OCI-LY3 (cell line): ENCODE measurements at regions not wholly inside any gene's neighbourhood (a gene's known extent, or its start where the extent isn't known, plus 50 kb on each side); places are given as distances from the start of the nearest gene placed in this dataset.

Experiments used
- H2AFZ ChIP-seq: fragments of 200-600, 300-600 bp; shearing (Covaris generic); 2 replicates; pipeline ENCODE4 v1.6.0; 2014; ENCODE audit warnings: antibody characterized with exemption, low read depth, low read length
- H3K27ac ChIP-seq: fragments of 200-600, 300-600 bp; sonication (generic); 2 replicates; pipeline ENCODE4 v1.5.1; 2014; ENCODE audit warnings: mild to moderate bottlenecking, low read length, moderate library complexity, mixed read lengths
- H3K27me3 ChIP-seq: fragments of 200-600, 300-600 bp; sonication (generic); 2 replicates; pipeline ENCODE4 v1.6.1; 2014; ENCODE audit warnings: low read depth, low read length, mixed read lengths
- H3K36me3 ChIP-seq: fragments of 200-600, 300-600 bp; sonication (generic); replicated peaks from 2 replicates; pipeline ENCODE3; 2014; ENCODE audit warnings: low read depth, low read length, mixed read lengths
- H3K4me1 ChIP-seq: fragments of 300-600, 200-600 bp; sonication (generic); 2 replicates; pipeline ENCODE4 v1.6.1; 2014; ENCODE audit warnings: low read length, mixed read lengths
- H3K4me2 ChIP-seq: fragments of 200-600, 300-600 bp; sonication (generic); 2 replicates; pipeline ENCODE4 v1.6.1; 2014; ENCODE audit warnings: low read length, mixed read lengths
- H3K4me3 ChIP-seq: fragments of 300-600, 200-600 bp; sonication (generic); 2 replicates; pipeline ENCODE4 v1.5.1; 2014; ENCODE audit warnings: antibody characterized with exemption, mild to moderate bottlenecking, low read length, moderate library complexity
- H3K79me2 ChIP-seq: fragments of 300-600, 200-600 bp; shearing (Covaris generic); 2 replicates; pipeline ENCODE4 v1.6.1; 2014; ENCODE audit warnings: mild to moderate bottlenecking, low read length, mixed read lengths
- H3K9ac ChIP-seq: fragments of 300-600, 200-600 bp; shearing (Covaris generic); 2 replicates; pipeline ENCODE4 v1.6.0; 2014; ENCODE audit warnings: mild to moderate bottlenecking, low read length, moderate library complexity
- H3K9me3 ChIP-seq: fragments of 200-600, 300-600 bp; shearing (Covaris generic); 2 replicates; pipeline ENCODE4 v1.6.1; 2014; ENCODE audit warnings: low read length, mixed read lengths; ENCODE audit not compliant: insufficient read depth
- H4K20me1 ChIP-seq: fragments of 200-600, 300-600 bp; sonication (generic); 2 replicates; pipeline ENCODE4 v1.6.1; 2016; ENCODE audit warnings: low read length, mixed read lengths; ENCODE audit not compliant: insufficient read depth
- EZH2phosphoT487 ChIP-seq: fragments of 200-600 bp; shearing (Covaris generic); IDR thresholded peaks from 2 replicates; pipeline ENCODE4 v1.6.1; 2018; ENCODE audit warnings: antibody characterized with exemption, mixed run types, low read depth
- TF ChIP-seq, protein P1 (sequence below): fragments of 200-600, 300-600 bp; sonication (generic); IDR thresholded peaks from 2 replicates; pipeline ENCODE4 v1.5.1; 2014; ENCODE audit warnings: antibody characterized with exemption, low read length, low read depth

DNA sequence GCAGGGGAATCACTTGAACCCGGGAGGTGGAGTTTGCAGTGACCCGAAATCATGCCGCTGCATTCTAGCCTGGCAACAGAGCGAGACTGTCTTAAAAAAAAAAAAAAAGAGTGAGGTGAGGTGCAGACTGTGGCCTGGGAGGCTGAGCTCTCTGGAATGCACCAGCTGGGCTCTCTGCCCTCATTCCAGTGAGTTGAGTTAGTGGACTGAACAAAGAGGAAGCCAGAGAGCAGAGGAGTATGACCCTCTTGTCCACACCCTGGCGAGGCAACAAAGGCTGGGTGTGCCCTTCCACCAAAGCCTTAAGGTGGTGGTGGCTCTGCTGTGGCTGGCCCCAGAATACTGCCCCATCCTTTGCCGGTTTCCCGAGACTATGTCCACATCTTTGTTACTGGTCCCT lies 71.3 kb upstream of the ACKR3 start:
- no peak overlapping the region for H3K9ac ChIP-seq
- TF ChIP-seq EZH2phosphoT487, result no peak
- TF ChIP-seq, protein P1, sequence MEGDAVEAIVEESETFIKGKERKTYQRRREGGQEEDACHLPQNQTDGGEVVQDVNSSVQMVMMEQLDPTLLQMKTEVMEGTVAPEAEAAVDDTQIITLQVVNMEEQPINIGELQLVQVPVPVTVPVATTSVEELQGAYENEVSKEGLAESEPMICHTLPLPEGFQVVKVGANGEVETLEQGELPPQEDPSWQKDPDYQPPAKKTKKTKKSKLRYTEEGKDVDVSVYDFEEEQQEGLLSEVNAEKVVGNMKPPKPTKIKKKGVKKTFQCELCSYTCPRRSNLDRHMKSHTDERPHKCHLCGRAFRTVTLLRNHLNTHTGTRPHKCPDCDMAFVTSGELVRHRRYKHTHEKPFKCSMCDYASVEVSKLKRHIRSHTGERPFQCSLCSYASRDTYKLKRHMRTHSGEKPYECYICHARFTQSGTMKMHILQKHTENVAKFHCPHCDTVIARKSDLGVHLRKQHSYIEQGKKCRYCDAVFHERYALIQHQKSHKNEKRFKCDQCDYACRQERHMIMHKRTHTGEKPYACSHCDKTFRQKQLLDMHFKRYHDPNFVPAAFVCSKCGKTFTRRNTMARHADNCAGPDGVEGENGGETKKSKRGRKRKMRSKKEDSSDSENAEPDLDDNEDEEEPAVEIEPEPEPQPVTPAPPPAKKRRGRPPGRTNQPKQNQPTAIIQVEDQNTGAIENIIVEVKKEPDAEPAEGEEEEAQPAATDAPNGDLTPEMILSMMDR, result no peak
- no peaks in the 10 kb centered on the region for H3K79me2 ChIP-seq
- H3K27me3 ChIP-seq, result no peaks in the 10 kb centered on the region
- H3K27ac ChIP-seq, result no peak overlapping the region
- H3K4me3 ChIP-seq, result no peak overlapping the region
- H3K36me3 ChIP-seq, result no peaks in the 10 kb centered on the region
- H3K9me3 ChIP-seq, result no peaks in the 10 kb centered on the region
- no peak overlapping the region for H2AFZ ChIP-seq
- no peaks in the 10 kb centered on the region for H4K20me1 ChIP-seq
- H3K4me2 ChIP-seq, result no peak overlapping the region
- no peaks in the 10 kb centered on the region for H3K4me1 ChIP-seq

GRCh38 chr2:236499691-236500578 lies 69.7 kb upstream of the ACKR3 start:
- Histone ChIP-seq H3K4me3 (no peak overlapping the region), H2AFZ (no peak overlapping the region), H3K9me3 (no peaks in the 10 kb centered on the region), H3K4me2 (no peak overlapping the region), H3K9ac (no peak overlapping the region), H3K4me1 (no peaks in the 10 kb centered on the region), H3K27me3 (no peaks in the 10 kb centered on the region), H3K79me2 (no peaks in the 10 kb centered on the region), H3K36me3 (no peaks in the 10 kb centered on the region), H4K20me1 (no peaks in the 10 kb centered on the region), H3K27ac (no peak overlapping the region)
- TF ChIP-seq, protein P1, result no peak
- TF ChIP-seq EZH2phosphoT487, result no peak

DNA sequence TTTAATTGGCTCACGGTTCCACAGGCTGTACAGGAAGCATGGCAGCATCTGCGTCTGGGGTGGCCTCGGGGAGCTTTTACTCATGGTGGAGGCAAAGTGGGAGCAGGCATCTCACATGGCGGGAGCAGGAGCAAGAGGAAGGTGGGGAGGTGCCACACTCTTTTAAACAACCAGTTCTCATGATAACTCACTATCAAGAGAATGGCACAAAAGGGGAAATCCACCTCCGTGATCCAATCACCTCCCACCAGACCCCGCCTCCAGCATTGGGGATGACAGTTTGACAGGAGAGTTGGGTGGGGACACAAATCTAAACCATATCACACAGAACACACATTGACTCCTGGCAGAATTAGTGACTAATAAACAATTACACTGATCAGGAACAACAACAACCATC lies 68.6 kb upstream of the ACKR3 start:
- H3K36me3 ChIP-seq, result no peaks in the 10 kb centered on the region
- no peak overlapping the region for H3K27ac ChIP-seq
- H3K27me3 ChIP-seq, result no peaks in the 10 kb centered on the region
- no peaks in the 10 kb centered on the region for H4K20me1 ChIP-seq
- H3K79me2 ChIP-seq, result no peaks in the 10 kb centered on the region
- no peak overlapping the region for H3K4me2 ChIP-seq
- H2AFZ ChIP-seq, result no peak overlapping the region
- no peak overlapping the region for H3K9ac ChIP-seq
- H3K4me1 ChIP-seq, result no peaks in the 10 kb centered on the region
- H3K9me3 ChIP-seq, result no peaks in the 10 kb centered on the region
- H3K4me3 ChIP-seq, result no peak overlapping the region
- TF ChIP-seq, protein P1, result no peak
- TF ChIP-seq EZH2phosphoT487, result no peak

- Histone ChIP-seq H3K36me3 (no peaks in the 10 kb centered on the region), H3K9me3 (no peaks in the 10 kb centered on the region), H3K27ac (no peak overlapping the region), H4K20me1 (no peaks in the 10 kb centered on the region), H3K4me3 (no peak overlapping the region), H3K4me1 (no peaks in the 10 kb centered on the region), H3K4me2 (no peak overlapping the region), H2AFZ (no peak overlapping the region), H3K27me3 (no peaks in the 10 kb centered on the region), H3K9ac (no peak overlapping the region), H3K79me2 (no peaks in the 10 kb centered on the region)
- no peak for TF ChIP-seq EZH2phosphoT487
- TF ChIP-seq, protein P1, result no peak
Measured at GRCh38 chr2:236501531-236501930, 68.1 kb upstream of the ACKR3 start.
